Fibroblast of lung (primary cell): ENCODE measurements at regions not wholly inside any gene's neighbourhood (a gene's known extent, or its start where the extent isn't known, plus 50 kb on each side); places are given as distances from the start of the nearest gene placed in this dataset.

Experiments
- DNase-seq, 2 donors: peaks; one replicate each; pipeline versions ENCODE4 v3.0.0 to v3.0.0-alpha.2; 2010; ENCODE audit warnings: low read depth in 2 of 2
- H2AFZ ChIP-seq: 2 replicates; pipeline ENCODE4 v1.5.1; 2012; ENCODE audit warnings: low read length, control low read depth, inconsistent platforms
- H3K27ac ChIP-seq: 2 replicates; pipeline ENCODE4 v1.5.1; 2011; ENCODE audit warnings: low read length, control low read depth; ENCODE audit not compliant: insufficient read depth
- H3K27me3 ChIP-seq: 2 replicates; pipeline ENCODE4 v1.5.1; 2011; ENCODE audit warnings: mild to moderate bottlenecking, low read length; ENCODE audit not compliant: control insufficient read depth, insufficient read depth
- H3K36me3 ChIP-seq: 2 replicates; pipeline ENCODE4 v1.5.1; 2011; ENCODE audit warnings: low read length; ENCODE audit not compliant: control insufficient read depth, insufficient read depth
- H3K4me1 ChIP-seq: 2 replicates; pipeline ENCODE4 v1.5.1; 2011; ENCODE audit warnings: low read length; ENCODE audit not compliant: control insufficient read depth, insufficient read depth; ENCODE audit errors: extremely low read depth
- H3K4me2 ChIP-seq: 2 replicates; pipeline ENCODE4 v1.5.1; 2011; ENCODE audit warnings: low read length, control low read depth; ENCODE audit not compliant: insufficient read depth; ENCODE audit errors: extremely low read depth
- H3K4me3 ChIP-seq, 4 experiments: fragments of 200-600 bp in 1 of 4; sonication (generic) in 1 of 4; replicated peaks in 1 of 4; 2 replicates each; pipeline ENCODE4 v1.5.1; 2011 to 2016; ENCODE audit warnings: low read length in 4 of 4, low read depth in 3 of 4, mild to moderate bottlenecking in 3 of 4, control low read depth in 2 of 4, inconsistent platforms in 1 of 4, mixed read lengths in 1 of 4; ENCODE audit not compliant: insufficient read depth in 1 of 4; ENCODE audit errors: control extremely low read depth in 1 of 4
- H3K79me2 ChIP-seq: 2 replicates; pipeline ENCODE4 v1.5.1; 2012; ENCODE audit warnings: mild to moderate bottlenecking, low read length, inconsistent platforms; ENCODE audit not compliant: control insufficient read depth, insufficient read depth
- H3K9ac ChIP-seq: 2 replicates; pipeline ENCODE4 v1.5.1; 2011; ENCODE audit warnings: mild to moderate bottlenecking, low read length, control low read depth; ENCODE audit not compliant: insufficient read depth
- H3K9me3 ChIP-seq: 2 replicates; pipeline ENCODE4 v1.5.1; 2012; ENCODE audit warnings: low read depth, low read length; ENCODE audit not compliant: control insufficient read depth, insufficient read depth
- H4K20me1 ChIP-seq: 2 replicates; pipeline ENCODE4 v1.5.1; 2011; ENCODE audit warnings: low read length; ENCODE audit not compliant: control insufficient read depth, insufficient read depth; ENCODE audit errors: extremely low read depth
- CTCF ChIP-seq, 2 donors: IDR thresholded peaks in 1 of 2; conservative IDR thresholded peaks in 1 of 2; 1 replicate in 1 of 2; 2 replicates in 1 of 2; pipeline ENCODE4 v1.5.1; 2011 to 2012; ENCODE audit warnings: low read length in 2 of 2, control low read depth in 1 of 2, inconsistent platforms in 1 of 2, low read depth in 1 of 2, mild to moderate bottlenecking in 1 of 2
- EZH2 ChIP-seq: IDR thresholded peaks from 2 replicates; pipeline ENCODE4 v1.5.1; 2012; ENCODE audit warnings: low read length, control low read depth, mild to moderate bottlenecking; ENCODE audit errors: missing control alignments

DNA sequence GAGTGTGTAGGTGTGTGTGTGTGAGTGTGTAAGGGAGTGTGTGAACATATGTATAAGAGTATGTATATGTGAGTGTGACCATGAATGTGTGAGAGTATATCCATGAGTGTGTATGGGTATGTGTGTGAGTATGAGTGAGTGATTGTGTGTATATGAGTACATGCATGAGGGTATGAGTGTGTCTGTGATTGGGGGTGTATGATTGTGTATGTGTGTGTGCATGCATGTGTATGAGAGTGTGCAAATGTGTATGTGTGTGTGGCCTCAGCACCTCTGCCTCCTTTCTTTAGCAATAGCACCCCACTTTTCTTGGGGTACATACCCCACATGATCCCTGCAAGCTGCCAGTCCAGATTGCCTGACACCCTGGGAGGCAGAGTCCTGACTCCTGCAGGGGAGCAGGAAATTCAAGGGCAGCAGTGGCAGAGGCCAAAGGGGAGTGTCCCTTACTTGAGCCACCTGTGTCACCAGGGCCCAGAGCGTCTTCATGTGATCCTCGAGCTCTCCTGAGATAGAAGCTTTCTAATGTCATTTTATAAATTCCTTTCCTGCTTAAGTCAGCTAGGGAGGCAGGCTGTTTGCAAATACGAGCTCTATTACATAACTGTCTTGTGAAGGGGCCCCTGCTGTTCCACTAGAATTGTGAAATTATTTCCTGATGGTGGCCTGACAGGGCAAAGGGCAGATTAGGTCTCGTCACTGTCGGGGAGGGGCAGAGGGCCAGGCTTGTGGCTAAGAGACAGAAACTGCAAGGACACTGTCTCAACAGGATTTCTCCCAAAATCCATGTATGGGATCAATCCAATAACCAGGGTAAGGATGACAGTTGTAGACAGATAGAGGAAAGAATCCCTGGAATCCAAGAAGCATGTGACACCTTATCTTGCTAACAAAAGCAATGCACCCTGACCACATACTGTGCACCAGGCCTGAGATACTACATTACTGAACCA, 389.1 kb downstream of the GADD45G start:
- no peak overlapping the region for H2AFZ ChIP-seq
- no peaks in the 10 kb centered on the region for H3K27me3 ChIP-seq
- H3K9ac ChIP-seq: no peak overlapping the region
- no peaks in the 10 kb centered on the region for H3K36me3 ChIP-seq
- no peak overlapping the region for H3K4me2 ChIP-seq
- no peaks in the 10 kb centered on the region for H3K79me2 ChIP-seq
- TF ChIP-seq CTCF (conservative IDR thresholded peaks at IDR 0.05 in 1 of 2, IDR thresholded peaks at IDR 0.05 in 1 of 2; ENCODE audit: low read depth in 1 of 2, low read length in 2 of 2) (no peak), EZH2 (no peak)
- H3K4me1 ChIP-seq: no peaks in the 10 kb centered on the region
- H3K27ac ChIP-seq: no peak overlapping the region
- no peak overlapping the region for H3K4me3 ChIP-seq
- DNase-seq: no peak
- H4K20me1 ChIP-seq: no peaks in the 10 kb centered on the region
- no peaks in the 10 kb centered on the region for H3K9me3 ChIP-seq

GRCh38 chr9:89994988-89995613, 390.3 kb downstream of the GADD45G start:
- no peak overlapping the region for H3K4me3 ChIP-seq
- H3K79me2 ChIP-seq: no peaks in the 10 kb centered on the region
- no peak for DNase-seq
- no peak overlapping the region for H3K27ac ChIP-seq
- H3K4me1 ChIP-seq: peaks cover 4% of the 10 kb centered on the region
- no peaks in the 10 kb centered on the region for H4K20me1 ChIP-seq
- H3K4me2 ChIP-seq: no peak overlapping the region
- H3K27me3 ChIP-seq: no peaks in the 10 kb centered on the region
- no peak overlapping the region for H3K9ac ChIP-seq
- no peak overlapping the region for H2AFZ ChIP-seq
- no peak for TF ChIP-seq EZH2
- TF ChIP-seq CTCF (conservative IDR thresholded peaks at IDR 0.05 in 1 of 2, IDR thresholded peaks at IDR 0.05 in 1 of 2; ENCODE audit: low read depth in 1 of 2, low read length in 2 of 2): no peak
- H3K9me3 ChIP-seq: no peaks in the 10 kb centered on the region
- no peaks in the 10 kb centered on the region for H3K36me3 ChIP-seq

- no peak overlapping the region for H3K4me3 ChIP-seq
- no peak overlapping the region for H3K4me2 ChIP-seq
- no peaks in the 10 kb centered on the region for H3K79me2 ChIP-seq
- H3K27me3 ChIP-seq: no peaks in the 10 kb centered on the region
- no peak overlapping the region for H2AFZ ChIP-seq
- DNase-seq: no peak
- no peaks in the 10 kb centered on the region for H3K9me3 ChIP-seq
- TF ChIP-seq EZH2 (no peak), CTCF (conservative IDR thresholded peaks at IDR 0.05 in 1 of 2, IDR thresholded peaks at IDR 0.05 in 1 of 2; ENCODE audit: low read depth in 1 of 2, low read length in 2 of 2) (no peak)
- H3K27ac ChIP-seq: no peak overlapping the region
- no peaks in the 10 kb centered on the region for H3K36me3 ChIP-seq
- no peak overlapping the region for H3K9ac ChIP-seq
- H3K4me1 ChIP-seq: peaks cover 7% of the 10 kb centered on the region
- H4K20me1 ChIP-seq: no peaks in the 10 kb centered on the region
Observed at GRCh38 chr9:89996116-89996515, 391.3 kb downstream of the GADD45G start.
